K562 (cell line): ENCODE measurements at regions not wholly inside any gene's neighbourhood (a gene's known extent, or its start where the extent isn't known, plus 50 kb on each side); places are given as distances from the start of the nearest gene placed in this dataset.

Experiments used
- ATAC-seq: fragments of 200-7000 bp; cut with Tn5 transposase; 3 replicates; pipeline ENCODE4 v1.9.1; 2020; ENCODE audit warnings: moderate library complexity
- BruUV-seq: library from RNA; stranded (reverse); fragments of 400-500 nt; replicated peaks from 2 replicates; lab custom pipeline; 2021; lab: Mats Ljungman, UMichigan
- CTCF ChIA-PET: fragments of 300-600 bp; formaldehyde crosslinking; extraction: SDS; loops from one replicate; lab custom pipeline; 2021; ENCODE audit warnings: low intra/inter-chr PET ratio; lab: Yijun Ruan, JAX
- POLR2A ChIA-PET: fragments of 300-600, 350-650 bp; sonication (Branson Sonifier 250); formaldehyde crosslinking; extraction: SDS; loops from one replicate; lab custom pipeline; 2021; ENCODE audit warnings: antibody characterized with exemption, inconsistent platforms; lab: Yijun Ruan, JAX
- DNase-seq, 4 experiments: peaks; one replicate each; pipeline versions ENCODE4 v3.0.0 to v3.0.0-alpha.2; 2011 to 2018; ENCODE audit warnings: low spot score in 3 of 4, mixed read lengths in 3 of 4; ENCODE audit errors: extremely low read depth in 1 of 4
- FAIRE-seq: peaks from 2 replicates; lab custom pipeline; 2011; peaks lifted over from hg19 to GRCh38; lab: Jason Lieb, UNC
- H2AFZ ChIP-seq: 2 replicates; pipeline ENCODE4 v1.6.0; 2011; ENCODE audit warnings: low read depth, low read length, control low read depth, inconsistent platforms
- H3K27ac ChIP-seq: fragments of 200-600 bp; 3 replicates; pipeline ENCODE4 v1.8.0; 2011; ENCODE audit warnings: low read depth, mild to moderate bottlenecking, control low read depth, inconsistent platforms, low read length, moderate library complexity, mixed read lengths; ENCODE audit errors: extremely low read depth
- H3K27me3 ChIP-seq, 2 experiments: fragments of 300-600 bp in 1 of 2; 2 replicates in 1 of 2; 3 replicates in 1 of 2; pipeline versions ENCODE4 v1.6.0 to v1.8.0; 2011; ENCODE audit warnings: inconsistent platforms in 2 of 2, low read length in 2 of 2, mild to moderate bottlenecking in 1 of 2, mixed read lengths in 1 of 2, moderate library complexity in 1 of 2; ENCODE audit not compliant: control insufficient read depth in 2 of 2, insufficient read depth in 2 of 2
- H3K36me3 ChIP-seq: fragments of 300-600 bp; 3 replicates; pipeline ENCODE4 v1.8.0; 2011; ENCODE audit warnings: mild to moderate bottlenecking, low read length, inconsistent platforms; ENCODE audit not compliant: control insufficient read depth, insufficient read depth
- H3K4me1 ChIP-seq, 2 experiments: fragments of 200-600 bp in 1 of 2; replicated peaks in 1 of 2; 2 replicates in 1 of 2; 3 replicates in 1 of 2; pipeline versions ENCODE4 v1.5.1 to v1.8.0; 2011; ENCODE audit warnings: inconsistent platforms in 2 of 2, low read length in 2 of 2, mild to moderate bottlenecking in 1 of 2, mixed read lengths in 1 of 2, moderate library complexity in 1 of 2; ENCODE audit not compliant: control insufficient read depth in 2 of 2, insufficient read depth in 2 of 2
- H3K4me2 ChIP-seq: 2 replicates; pipeline ENCODE4 v1.6.1; 2011; ENCODE audit warnings: low read length, control low read depth, inconsistent platforms, mixed read lengths; ENCODE audit not compliant: insufficient read depth
- H3K4me3 ChIP-seq: fragments of 200-600 bp; sonication (generic), shearing (Covaris generic); 2 replicates; pipeline ENCODE4 v1.5.1; 2016; ENCODE audit warnings: control low read depth, inconsistent platforms
- H3K79me2 ChIP-seq: fragments of 200-600 bp; 3 replicates; pipeline ENCODE4 v1.8.0; 2011; ENCODE audit warnings: low read length, inconsistent platforms; ENCODE audit not compliant: control insufficient read depth, insufficient read depth
- H3K9ac ChIP-seq, 2 experiments: 2 replicates each; pipeline versions ENCODE4 v1.6.0 to v1.6.1; 2011; ENCODE audit warnings: low read depth in 2 of 2, low read length in 2 of 2, control low read depth in 1 of 2, inconsistent platforms in 1 of 2, mild to moderate bottlenecking in 1 of 2, mixed read lengths in 1 of 2; ENCODE audit not compliant: insufficient read depth in 1 of 2
- H3K9me1 ChIP-seq: one replicate; pipeline ENCODE4 v1.6.0; 2011; ENCODE audit warnings: inconsistent platforms, mild to moderate bottlenecking, low read length, moderate library complexity; ENCODE audit not compliant: control insufficient read depth, insufficient read depth
- H3K9me3 ChIP-seq: replicated peaks from 2 replicates; pipeline ENCODE4 v1.5.1; 2011; ENCODE audit warnings: low read depth, low read length, inconsistent platforms; ENCODE audit not compliant: control insufficient read depth, insufficient read depth
- H4K20me1 ChIP-seq: replicated peaks from 2 replicates; pipeline ENCODE4 v1.6.1; 2011; ENCODE audit warnings: low read length, inconsistent platforms, mixed read lengths; ENCODE audit not compliant: control insufficient read depth, insufficient read depth
- FOXO4 ChIP-seq: fragments of 450-650 bp; formaldehyde crosslinking; IDR thresholded peaks from 2 replicates; pipeline ENCODE4 v1.4.0; 2020; ENCODE audit warnings: mild to moderate bottlenecking, moderate library complexity
- KAT7 ChIP-seq: sonication (generic); formaldehyde crosslinking; IDR thresholded peaks from 2 replicates; pipeline ENCODE4 v1.8.0; 2022; ENCODE audit warnings: missing genetic modification reagents, mild to moderate bottlenecking, borderline replicate concordance
- NBN ChIP-seq: fragments of 450-650 bp; IDR thresholded peaks from 2 replicates; pipeline ENCODE4 v1.6.1; 2016; ENCODE audit warnings: low read depth, mild to moderate bottlenecking
- RBM25 ChIP-seq: fragments of 200-400 bp; formaldehyde crosslinking; IDR thresholded peaks from 2 replicates; pipeline ENCODE4 v1.6.1; 2018; ENCODE audit warnings: low read length, low read depth, moderate library complexity; ENCODE audit not compliant: severe bottlenecking
- ZNF197 ChIP-seq: fragments of 200-800 bp; sonication (Bioruptor generic); IDR thresholded peaks from 2 replicates; pipeline ENCODE4 v1.6.1; 2016; ENCODE audit warnings: low read depth, missing genetic modification characterization, missing compliant biosample characterization
- WGBS: fragments of 100-300 bp; shearing (Covaris generic); methylation state at CpG from one replicate; pipeline ENCODE4 v1.1.6; 2016; ENCODE audit warnings: low coverage, mixed read lengths; ENCODE audit not compliant: insufficient coverage; ENCODE audit errors: missing lambda C conversion rate; 5-methylcytosine and 5-hydroxymethylcytosine counted together
- in situ Hi-C: fragments of 300-500 bp; cut with MboI; formaldehyde crosslinking; loops from 4 replicates; pipeline ENCODE4 v1.15.0; 2018; ENCODE audit warnings: inconsistent platforms, mixed read lengths
- intact Hi-C: fragments of 100-400 bp; cut with micrococcal nuclease; formaldehyde crosslinking; loops from 2 replicates; pipeline ENCODE4 v1.14.2; 2022

- no peak for TF ChIP-seq NBN
Observed at GRCh38 chr7:45450571-45451204, 123.5 kb upstream of the ADCY1 start (continued).

- DNase-seq (no peak), FAIRE-seq (no peak), ATAC-seq (no peak)
- Histone ChIP-seq H3K4me3 (no peak overlapping the region), H2AFZ (no peak overlapping the region), H3K9me3 (no peaks in the 10 kb centered on the region), H3K9me1 (no peaks in the 10 kb centered on the region), H3K79me2 (no peaks in the 10 kb centered on the region), H3K27me3 (no peaks in the 10 kb centered on the region; a peak in 1 of 5 replicates), H3K27ac (no peak overlapping the region), H4K20me1 (no peaks in the 10 kb centered on the region), H3K4me2 (no peak overlapping the region), H3K9ac (no peak overlapping the region), H3K4me1 (peaks cover 0 to 4% of the 10 kb centered on the region in 2 experiments; a peak in 1 of 5 replicates), H3K36me3 (no peaks in the 10 kb centered on the region)
- TF ChIP-seq KAT7 (CRISPR knock-in tag), result no peak
- TF ChIP-seq RBM25, result no peak
- no peak for TF ChIP-seq ZNF197 (CRISPR knock-in tag)
- no peak for TF ChIP-seq FOXO4
- ChIA-PET CTCF (no interaction called here), POLR2A (no interaction called here)
- intact Hi-C loops, result no loop called here
- 3% methylated on average over 2 of the region's 2 CpGs for WGBS
- no TSS peak for BruUV-seq
- in situ Hi-C loops, result no loop called here
Observed at GRCh38 chr7:45451342-45452035, 122.7 kb upstream of the ADCY1 start.
